SU-DHL-6 (cell line): ENCODE measurements at regions not wholly inside any gene's neighbourhood (a gene's known extent, or its start where the extent isn't known, plus 50 kb on each side); places are given as distances from the start of the nearest gene placed in this dataset.

Source experiments
- H2AFZ ChIP-seq: fragments of 200-600 bp; sonication (generic); 2 replicates; pipeline ENCODE4 v1.6.1; 2014; ENCODE audit warnings: low read depth, mild to moderate bottlenecking, moderate library complexity, mixed read lengths, antibody characterized with exemption, low read length; ENCODE audit not compliant: severe bottlenecking
- H3F3A ChIP-seq: fragments of 200-600 bp; shearing (Covaris generic); 2 replicates; pipeline ENCODE4 v1.6.0; 2016; ENCODE audit warnings: antibody characterized with exemption, mild to moderate bottlenecking; ENCODE audit not compliant: insufficient read depth
- H3K27ac ChIP-seq: fragments of 200-600 bp; sonication (generic); 2 replicates; pipeline ENCODE4 v1.5.1; 2016; ENCODE audit warnings: low read depth, mild to moderate bottlenecking, low read length, moderate library complexity, mixed read lengths
- H3K27me3 ChIP-seq: fragments of 200-600 bp; sonication (generic), shearing (Covaris generic); 2 replicates; pipeline ENCODE4 v1.6.0; 2014; ENCODE audit warnings: mild to moderate bottlenecking, low read length
- H3K36me3 ChIP-seq: fragments of 200-600 bp; sonication (generic); 2 replicates; pipeline ENCODE4 v1.6.1; 2014; ENCODE audit warnings: mild to moderate bottlenecking, low read length, mixed read lengths
- H3K4me2 ChIP-seq: fragments of 300-600, 200-600 bp; shearing (Covaris generic), sonication (generic); 2 replicates; pipeline ENCODE4 v1.6.0; 2014; ENCODE audit warnings: low read length, low read depth, mild to moderate bottlenecking; ENCODE audit not compliant: poor library complexity, severe bottlenecking
- H3K4me3 ChIP-seq: fragments of 200-600 bp; sonication (generic); 2 replicates; pipeline ENCODE4 v1.5.1; 2014; ENCODE audit warnings: antibody characterized with exemption, low read length, mild to moderate bottlenecking, mixed read lengths; ENCODE audit not compliant: insufficient read depth, poor library complexity, severe bottlenecking
- H3K79me2 ChIP-seq: fragments of 200-600 bp; sonication (generic); 2 replicates; pipeline ENCODE4 v1.6.1; 2014; ENCODE audit warnings: mild to moderate bottlenecking, low read length, moderate library complexity; ENCODE audit not compliant: insufficient read depth
- H3K9ac ChIP-seq: fragments of 200-600 bp; sonication (generic); 2 replicates; pipeline ENCODE4 v1.7.0; 2014; ENCODE audit warnings: mild to moderate bottlenecking, low read length
- H3K9me2 ChIP-seq: fragments of 200-600 bp; sonication (generic); replicated peaks from 2 replicates; pipeline ENCODE4 v1.6.1; 2014; ENCODE audit warnings: low read length; ENCODE audit not compliant: insufficient read depth
- H3K9me3 ChIP-seq: fragments of 200-600 bp; sonication (generic); 2 replicates; pipeline ENCODE4 v1.6.1; 2014; ENCODE audit warnings: low read length, mixed read lengths; ENCODE audit not compliant: insufficient read depth
- H4K20me1 ChIP-seq: fragments of 200-600 bp; sonication (generic); 2 replicates; pipeline ENCODE4 v1.6.1; 2014; ENCODE audit warnings: low read depth, mild to moderate bottlenecking, antibody characterized with exemption, low read length, moderate library complexity, mixed read lengths
- CTCF ChIP-seq: fragments of 200-600 bp; sonication (generic); IDR thresholded peaks from one replicate; pipeline ENCODE4 v1.5.1; 2017; ENCODE audit warnings: antibody characterized with exemption, mild to moderate bottlenecking, low read length, moderate library complexity; ENCODE audit not compliant: insufficient read depth, poor library complexity, severe bottlenecking
- EZH2phosphoT487 ChIP-seq: fragments of 200-600 bp; sonication (generic), shearing (Covaris generic); conservative IDR thresholded peaks from 2 replicates; pipeline ENCODE4 v1.6.1; 2018; ENCODE audit warnings: mild to moderate bottlenecking, antibody characterized with exemption, low read length, moderate library complexity, mixed read lengths

- Histone ChIP-seq H3K79me2 (no peaks in the 10 kb centered on the region), H3K36me3 (no peaks in the 10 kb centered on the region), H3K9ac (no peak overlapping the region), H3K27ac (no peak overlapping the region), H3K9me3 (no peaks in the 10 kb centered on the region), H3K27me3 (no peaks in the 10 kb centered on the region), H3K4me3 (no peak overlapping the region), H3K9me2 (no peaks in the 10 kb centered on the region), H3F3A (no peaks in the 10 kb centered on the region), H4K20me1 (no peaks in the 10 kb centered on the region), H2AFZ (no peak overlapping the region), H3K4me2 (no peak overlapping the region)
- TF ChIP-seq CTCF, result no peak
- no peak for TF ChIP-seq EZH2phosphoT487
These were observed 108.3 kb downstream of the TNFAIP3 start for GRCh38 chr6:137975188-137975940.

- Histone ChIP-seq H3K27ac (no peak overlapping the region), H3K36me3 (no peaks in the 10 kb centered on the region), H3K4me3 (no peak overlapping the region), H3K4me2 (no peak overlapping the region), H3K9ac (no peak overlapping the region), H2AFZ (no peak overlapping the region), H4K20me1 (no peaks in the 10 kb centered on the region), H3K9me3 (no peaks in the 10 kb centered on the region), H3K79me2 (no peaks in the 10 kb centered on the region), H3K9me2 (no peaks in the 10 kb centered on the region), H3F3A (no peaks in the 10 kb centered on the region), H3K27me3 (no peaks in the 10 kb centered on the region)
- TF ChIP-seq CTCF (no peak), EZH2phosphoT487 (no peak)
These were observed 109.4 kb downstream of the TNFAIP3 start for GRCh38 chr6:137976430-137976829.

GRCh38 chr6:137977206-137977605, 110.1 kb downstream of the TNFAIP3 start:
- no peaks in the 10 kb centered on the region for H3F3A ChIP-seq
- TF ChIP-seq EZH2phosphoT487, result no peak
- no peak for TF ChIP-seq CTCF
- H3K27me3 ChIP-seq, result no peaks in the 10 kb centered on the region
- H3K27ac ChIP-seq, result no peak overlapping the region
- no peaks in the 10 kb centered on the region for H3K36me3 ChIP-seq
- H3K9ac ChIP-seq, result no peak overlapping the region
- H3K4me3 ChIP-seq, result no peak overlapping the region
- no peak overlapping the region for H2AFZ ChIP-seq
- no peaks in the 10 kb centered on the region for H4K20me1 ChIP-seq
- no peak overlapping the region for H3K4me2 ChIP-seq
- no peaks in the 10 kb centered on the region for H3K79me2 ChIP-seq
- no peaks in the 10 kb centered on the region for H3K9me2 ChIP-seq
- no peaks in the 10 kb centered on the region for H3K9me3 ChIP-seq
